OCI-LY7 (cell line): ENCODE measurements at regions not wholly inside any gene's neighbourhood (a gene's known extent, or its start where the extent isn't known, plus 50 kb on each side); places are given as distances from the start of the nearest gene placed in this dataset.

Source experiments
- CTCF ChIP-seq: fragments of 200-600 bp; sonication (generic); conservative IDR thresholded peaks from 2 replicates; pipeline ENCODE4 v1.5.1; 2014; ENCODE audit warnings: mild to moderate bottlenecking, antibody characterized with exemption, low read length, moderate library complexity, mixed read lengths
- EZH2phosphoT487 ChIP-seq: fragments of 200-600 bp; sonication (generic); IDR thresholded peaks from 2 replicates; pipeline ENCODE4 v1.6.1; 2018; ENCODE audit warnings: low read depth, borderline replicate concordance, mild to moderate bottlenecking, mixed run types, antibody characterized with exemption, low read length, moderate library complexity, mixed read lengths

DNA sequence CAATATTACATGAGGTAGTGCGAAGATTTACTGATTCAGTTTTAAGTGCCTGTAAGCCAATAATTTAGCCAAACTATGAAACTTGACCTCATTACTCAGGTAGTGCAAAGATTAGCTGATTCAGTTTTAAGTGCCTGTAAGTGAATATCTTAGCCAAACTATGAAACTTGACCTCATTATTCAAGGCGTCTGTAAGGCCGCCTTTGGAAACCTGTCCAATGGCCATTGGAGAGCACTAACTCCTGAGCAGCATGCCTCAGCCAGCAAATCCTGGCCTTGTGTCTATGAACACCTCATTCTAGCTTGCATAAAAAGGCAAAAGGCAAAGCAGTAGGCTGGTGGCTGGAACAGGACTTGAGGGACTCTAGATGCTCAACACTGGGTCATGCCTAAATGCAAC, 127.0 kb upstream of the GPR12 start:
- TF ChIP-seq CTCF (no peak), EZH2phosphoT487 (no peak)
